Colonic mucosa (tissue), 4 donors: ENCODE measurements at regions not wholly inside any gene's neighbourhood (a gene's known extent, or its start where the extent isn't known, plus 50 kb on each side); places are given as distances from the start of the nearest gene placed in this dataset.

ENCODE experiments used
- DNase-seq: peaks from one replicate; pipeline ENCODE4 v3.0.0-alpha.2; 2020
- H3K27ac ChIP-seq: fragments of 200-600 bp; one replicate; pipeline ENCODE4 v1.8.0; 2021
- H3K27me3 ChIP-seq: fragments of 200-600 bp; one replicate; pipeline ENCODE4 v1.8.0; 2021
- H3K36me3 ChIP-seq: fragments of 200-600 bp; one replicate; pipeline ENCODE4 v1.8.0; 2021
- H3K4me1 ChIP-seq: fragments of 200-600 bp; one replicate; pipeline ENCODE4 v1.8.0; 2021; ENCODE audit warnings: mild to moderate bottlenecking
- H3K4me3 ChIP-seq: fragments of 200-600 bp; one replicate; pipeline ENCODE4 v1.8.0; 2021
- H3K9ac ChIP-seq, 2 donors: one replicate each; pipeline ENCODE4 v1.7.0; 2013; ENCODE audit warnings: control low read depth in 2 of 2, low read depth in 2 of 2, low read length in 2 of 2
- H3K9me3 ChIP-seq: fragments of 200-600 bp; one replicate; pipeline ENCODE4 v1.8.0; 2021
- CTCF ChIP-seq: fragments of 200-600 bp; IDR thresholded peaks from one replicate; pipeline ENCODE4 v1.8.0; 2022; ENCODE audit warnings: antibody characterized with exemption, mild to moderate bottlenecking
- intact Hi-C: fragments of 100-400 bp; cut with DNase I; formaldehyde crosslinking; loops from one replicate; pipeline ENCODE4 v1.14.1; 2022
- donor health status: healthy.
- donor health status: DM: no; HTN: no; CAD: no.
- donor health status: DM: no; HTN: no; CAD: no.

- no peaks in the 10 kb centered on the region for H3K36me3 ChIP-seq
- TF ChIP-seq CTCF = no peak
- no peak overlapping the region for H3K27ac ChIP-seq
- DNase-seq = no peak
- intact Hi-C loops = no loop called here
- H3K4me1 ChIP-seq = no peaks in the 10 kb centered on the region
- H3K27me3 ChIP-seq = no peaks in the 10 kb centered on the region
- H3K9me3 ChIP-seq = no peaks in the 10 kb centered on the region
- no peak overlapping the region for H3K4me3 ChIP-seq
- no peak overlapping the region for H3K9ac ChIP-seq
Observed at GRCh38 chr17:77879896-77880280, 78.6 kb upstream of the TNRC6C start.

- no peak overlapping the region for H3K4me3 ChIP-seq
- DNase-seq = no peak
- intact Hi-C loops = no loop called here
- no peaks in the 10 kb centered on the region for H3K9me3 ChIP-seq
- H3K4me1 ChIP-seq = no peaks in the 10 kb centered on the region
- H3K27me3 ChIP-seq = no peaks in the 10 kb centered on the region
- no peaks in the 10 kb centered on the region for H3K36me3 ChIP-seq
- peak overlapping the region; percentile 14 to 33 for H3K9ac ChIP-seq
- no peak for TF ChIP-seq CTCF
- peak overlapping the region; percentile 32 for H3K27ac ChIP-seq
Observed at GRCh38 chr17:77880711-77881450, 77.6 kb upstream of the TNRC6C start.

- H3K27ac ChIP-seq = peak overlapping the region; percentile 32
Observed at GRCh38 chr17:77881545-77881944, 77.0 kb upstream of the TNRC6C start.

GRCh38 chr17:77882040-77882439, 76.5 kb upstream of the TNRC6C start:
- Histone ChIP-seq H3K4me1 (no peaks in the 10 kb centered on the region), H3K27ac (peak overlapping the region; percentile 33), H3K9ac (peak overlapping the region in 1 of 2 donors; percentile 14), H3K36me3 (no peaks in the 10 kb centered on the region), H3K4me3 (no peak overlapping the region), H3K9me3 (no peaks in the 10 kb centered on the region), H3K27me3 (peaks cover 7% of the 10 kb centered on the region)
- intact Hi-C loops = no loop called here
- no peak for DNase-seq
- no peak for TF ChIP-seq CTCF

More at GRCh38 chr17:77881545-77881944, 77.0 kb upstream of the TNRC6C start:
- Histone ChIP-seq H3K9me3 (no peaks in the 10 kb centered on the region), H3K4me3 (no peak overlapping the region), H3K36me3 (no peaks in the 10 kb centered on the region), H3K27me3 (peaks cover 3% of the 10 kb centered on the region), H3K9ac (peak overlapping the region; percentile 14 to 33), H3K4me1 (no peaks in the 10 kb centered on the region)
- TF ChIP-seq CTCF = no peak
- peak; percentile 76 for DNase-seq
- intact Hi-C loops = no loop called here

GRCh38 chr17:77882481-77883212, 75.9 kb upstream of the TNRC6C start:
- Histone ChIP-seq H3K27me3 (peaks cover 12% of the 10 kb centered on the region), H3K27ac (peak overlapping the region; percentile 33)
- DNase-seq = peak; percentile 51

More at GRCh38 chr17:77882481-77883212, 75.9 kb upstream of the TNRC6C start:
- Histone ChIP-seq H3K9me3 (no peaks in the 10 kb centered on the region), H3K9ac (no peak overlapping the region), H3K4me1 (no peaks in the 10 kb centered on the region), H3K4me3 (no peak overlapping the region), H3K36me3 (no peaks in the 10 kb centered on the region)
- no peak for TF ChIP-seq CTCF
- intact Hi-C loops = no loop called here
